NOMO-1 treated with dmso at 0.1 percent for 144 hours (cell line): ENCODE measurements at regions not wholly inside any gene's neighbourhood (a gene's known extent, or its start where the extent isn't known, plus 50 kb on each side); places are given as distances from the start of the nearest gene placed in this dataset.
"Not testable (repeated sequence)": the region's sequence is repeated elsewhere in the genome, so short reads cannot be mapped to it uniquely, and the experiment has no call there.

Experiments
- DNase-seq: peaks from one replicate; lab custom pipeline; 2025; ENCODE audit not compliant: unreplicated experiment; lab: John Stamatoyannopoulos, UW

DNA sequence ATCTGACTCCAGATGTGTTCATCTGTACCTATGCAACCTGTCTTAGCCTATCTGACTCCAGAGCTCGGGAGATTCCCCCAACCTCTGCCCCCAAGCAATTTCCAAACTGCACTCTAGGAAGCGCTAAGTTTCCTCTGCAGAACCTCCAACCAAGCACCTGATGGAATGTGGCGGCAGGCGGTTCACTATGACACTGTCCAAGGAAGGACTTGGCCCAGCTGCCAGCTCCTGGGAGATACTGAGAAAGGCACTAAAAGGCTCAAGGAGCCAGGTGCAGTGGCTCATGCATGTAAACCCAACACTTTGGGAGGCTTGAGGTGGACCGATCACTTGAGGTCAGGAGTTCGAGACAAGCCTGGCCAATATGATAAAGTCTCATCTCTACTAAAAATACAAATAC is 244.0 kb downstream of the BCL11B start:
- DNase-seq = no peak

DNA sequence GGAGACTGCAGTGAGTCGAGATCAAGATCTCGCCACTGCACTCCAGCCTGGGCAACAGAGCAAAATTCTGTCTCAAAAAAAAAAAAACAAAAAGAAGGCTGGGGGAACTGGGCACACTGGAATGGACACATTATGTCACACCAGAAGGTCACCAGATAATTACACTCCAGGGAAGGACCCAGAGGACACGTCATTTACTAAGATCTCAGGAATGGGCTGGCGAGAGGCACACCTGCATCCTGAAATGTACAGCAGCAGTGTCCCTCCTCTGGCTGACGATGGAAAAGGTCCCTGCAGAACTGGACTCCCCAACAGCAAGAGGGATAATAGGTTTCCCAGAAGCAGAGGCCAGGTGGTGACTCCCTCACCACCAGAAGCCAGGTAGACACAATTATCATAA is 243.5 kb downstream of the BCL11B start:
- DNase-seq = no peak

DNA sequence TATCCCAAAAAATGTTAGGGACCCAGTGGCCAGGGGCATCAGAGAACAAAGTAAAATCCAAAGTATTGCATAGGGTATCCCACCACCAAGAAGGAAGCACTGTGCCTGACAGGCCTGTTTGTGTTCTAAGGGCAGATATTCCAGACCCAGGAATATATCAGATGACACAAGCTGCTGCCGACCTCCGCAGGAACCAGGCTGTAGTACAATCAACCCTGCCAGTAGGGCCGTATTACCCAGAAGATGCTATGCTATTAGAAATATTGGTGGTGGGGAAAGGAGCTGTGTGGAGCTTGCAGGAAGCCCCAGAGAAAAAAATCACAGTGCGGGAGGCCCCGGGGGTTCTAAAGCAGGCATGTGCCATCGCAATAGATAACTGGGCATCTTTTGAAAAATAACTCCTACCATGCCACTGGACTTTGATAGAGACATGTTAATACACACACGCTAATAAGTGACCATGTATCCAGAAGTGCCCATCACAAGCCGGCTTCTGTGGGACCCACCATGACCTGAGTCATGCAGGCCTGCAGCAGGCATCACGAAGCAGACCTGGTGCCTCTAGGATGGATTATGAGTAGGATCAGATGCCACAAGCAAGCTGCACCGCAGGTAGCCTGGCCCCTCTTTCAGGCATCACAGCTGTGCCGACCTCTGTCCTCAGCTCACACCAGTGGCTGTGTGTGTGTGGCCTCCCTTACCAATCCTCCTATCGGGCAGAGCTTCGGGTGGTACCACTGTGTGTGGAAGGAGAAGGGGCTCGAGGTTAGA is 242.7 kb downstream of the BCL11B start:
- DNase-seq = no peak

DNA sequence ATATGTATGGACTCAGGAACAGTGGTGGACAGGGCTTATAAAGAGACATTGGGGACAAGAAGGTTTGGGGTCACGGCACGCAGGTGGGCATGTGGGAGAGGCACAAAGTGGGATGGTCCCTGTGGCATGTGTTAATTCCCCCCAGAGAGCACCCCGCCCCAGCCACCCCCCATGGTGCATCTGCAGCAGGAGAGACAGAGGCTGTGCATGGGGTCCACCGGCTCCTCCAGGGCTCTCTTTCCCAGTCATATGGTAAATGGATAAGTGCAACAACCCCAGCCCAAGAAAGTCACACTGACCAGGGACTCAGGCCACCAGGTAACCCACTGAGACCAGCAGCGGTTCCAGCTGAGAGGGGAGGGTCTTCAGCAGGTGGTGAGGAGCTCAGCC is 242.1 kb downstream of the BCL11B start:
- no peak for DNase-seq

DNA sequence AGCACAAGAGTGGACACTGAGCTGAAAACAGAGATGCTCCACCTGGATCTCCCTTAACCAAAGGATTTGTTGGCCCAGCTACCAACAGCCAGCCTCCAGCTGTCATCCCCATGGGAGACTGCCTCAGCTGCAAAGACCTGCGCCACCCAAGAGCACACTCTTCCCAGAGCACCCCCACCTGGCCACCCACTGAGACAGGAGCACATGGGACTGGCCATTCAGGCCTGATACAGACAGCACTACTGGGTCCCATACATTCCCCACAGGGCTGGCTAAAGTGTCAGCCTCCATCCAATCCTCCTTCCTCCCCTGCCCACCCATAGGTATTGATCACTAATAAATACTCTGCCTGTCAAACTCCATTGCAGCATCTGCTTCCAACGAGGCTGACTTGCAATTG is 241.5 kb downstream of the BCL11B start:
- no peak for DNase-seq

DNA sequence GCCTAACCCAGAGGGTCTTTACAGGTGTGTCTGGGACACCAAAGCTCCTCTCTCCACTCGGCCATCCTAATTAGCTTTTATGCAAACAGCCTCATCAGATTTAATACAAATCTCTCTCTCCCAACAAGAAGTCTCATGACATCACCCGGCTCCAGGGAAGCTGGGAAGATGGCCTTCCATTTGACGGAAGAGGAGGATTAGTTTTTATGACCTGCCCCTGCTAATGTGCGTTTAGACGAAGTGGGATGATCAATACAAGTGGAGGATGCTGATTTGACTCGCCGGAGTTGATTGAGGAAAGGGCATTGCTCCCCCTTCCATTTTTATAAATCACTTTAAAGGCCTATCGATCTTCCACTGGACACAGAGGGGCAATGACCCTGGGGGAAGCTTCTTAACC is 239.2 kb downstream of the BCL11B start:
- no peak for DNase-seq

DNA sequence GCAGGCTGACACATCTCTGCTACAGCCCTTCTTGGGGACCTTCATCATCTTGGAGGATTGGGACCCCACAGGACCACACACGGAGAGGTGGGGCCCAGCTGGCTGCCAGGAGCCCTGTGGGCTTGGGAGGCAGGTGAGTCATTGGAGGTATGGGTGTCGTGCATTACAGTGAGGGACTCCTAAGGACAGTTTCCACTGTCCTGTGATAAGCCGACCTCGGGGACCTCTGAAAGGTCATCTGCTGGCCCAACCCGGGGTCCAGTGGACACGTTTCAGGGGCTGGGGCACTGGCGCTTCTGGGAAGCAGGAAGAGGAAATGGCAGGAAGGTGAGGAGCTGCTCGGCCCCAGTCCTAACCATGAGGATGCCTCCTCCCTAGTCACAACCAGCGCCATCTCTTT is 238.0 kb downstream of the BCL11B start:
- no peak for DNase-seq

DNA sequence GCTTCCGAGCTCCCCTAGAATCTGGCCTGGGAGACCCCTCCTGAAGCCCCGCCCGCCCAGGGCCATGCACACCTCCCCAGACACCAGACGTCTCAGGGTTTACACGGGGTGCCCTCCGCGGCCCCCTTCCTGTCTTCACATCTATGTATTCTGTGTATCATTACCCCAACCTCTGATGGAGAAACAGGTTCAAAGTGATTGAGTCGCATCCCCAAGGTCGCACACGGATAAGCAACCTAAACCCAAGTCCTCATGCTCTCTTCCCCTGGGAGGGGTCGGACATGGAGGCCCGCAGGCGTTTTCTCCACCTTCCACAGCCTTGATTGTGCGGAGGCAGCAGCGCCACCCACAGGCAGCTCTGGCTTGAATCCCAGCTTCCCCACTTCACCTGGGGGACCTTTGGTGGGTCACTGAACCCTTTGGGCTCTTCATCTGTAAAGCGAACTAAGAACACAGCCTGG is 237.3 kb downstream of the BCL11B start:
- no peak for DNase-seq

DNA sequence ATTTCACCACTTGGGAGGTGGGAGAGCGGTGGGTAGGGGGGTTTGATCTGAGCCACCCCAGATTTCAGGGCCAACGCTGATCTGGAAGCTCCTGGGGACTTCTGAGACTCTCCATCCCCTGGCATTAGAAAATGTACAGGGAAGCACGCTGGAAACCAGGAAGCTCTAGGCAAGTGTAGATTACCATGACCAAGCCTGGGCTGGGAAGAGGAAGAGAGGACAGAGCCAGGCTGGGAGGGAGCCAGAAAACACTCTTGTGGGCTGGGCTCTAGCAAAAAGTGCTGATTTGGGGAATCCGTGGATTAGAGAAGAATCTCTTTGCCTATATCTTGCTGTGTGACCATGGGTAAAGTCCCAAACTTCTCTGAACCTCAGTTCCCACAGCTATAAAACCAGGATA is 236.7 kb downstream of the BCL11B start:
- peak; percentile 60 for DNase-seq

DNA sequence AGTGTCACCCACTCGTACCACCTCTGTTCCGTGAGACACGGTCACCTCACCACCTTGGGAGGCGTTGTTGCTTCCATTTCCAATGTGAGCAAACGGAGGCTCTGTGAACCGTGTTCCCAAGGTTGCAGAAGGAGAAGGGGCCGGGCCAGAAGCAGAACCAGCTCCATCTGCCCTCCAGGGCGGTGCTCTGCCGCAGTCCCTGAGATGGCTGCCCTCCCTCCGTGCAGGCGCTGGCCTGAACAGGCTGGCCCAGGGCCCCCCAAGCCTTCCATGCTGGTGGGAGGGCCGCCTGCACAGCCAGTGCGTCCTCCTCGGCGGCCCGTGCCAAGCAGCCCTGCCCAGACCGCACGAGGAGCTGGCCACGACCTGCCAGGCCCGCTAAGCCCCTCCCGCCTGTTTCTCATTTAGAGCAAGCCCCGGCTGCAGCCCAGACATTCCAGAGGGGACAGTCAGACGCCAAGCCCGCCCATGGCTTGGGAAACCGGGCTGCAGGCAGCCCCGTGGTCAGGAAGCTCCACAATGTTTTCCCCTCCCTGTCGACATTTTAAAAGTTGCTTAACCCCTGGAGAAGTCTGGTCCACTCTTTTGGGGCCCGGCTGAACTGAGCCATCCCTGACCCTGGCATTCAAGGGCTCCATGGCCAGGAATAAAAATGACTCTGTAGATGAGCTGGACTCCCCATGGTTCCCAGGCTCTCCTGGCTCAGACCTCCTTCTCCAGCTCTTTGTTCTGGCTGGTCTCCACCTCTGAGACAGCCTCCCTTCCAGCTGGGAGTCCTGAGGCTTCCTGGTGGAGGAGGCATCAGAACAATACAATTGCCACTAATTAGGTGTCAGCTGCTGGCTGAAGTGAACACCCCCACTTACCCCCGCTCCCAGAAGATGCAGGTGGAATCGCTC is 236.0 kb downstream of the BCL11B start:
- no peak for DNase-seq

DNA sequence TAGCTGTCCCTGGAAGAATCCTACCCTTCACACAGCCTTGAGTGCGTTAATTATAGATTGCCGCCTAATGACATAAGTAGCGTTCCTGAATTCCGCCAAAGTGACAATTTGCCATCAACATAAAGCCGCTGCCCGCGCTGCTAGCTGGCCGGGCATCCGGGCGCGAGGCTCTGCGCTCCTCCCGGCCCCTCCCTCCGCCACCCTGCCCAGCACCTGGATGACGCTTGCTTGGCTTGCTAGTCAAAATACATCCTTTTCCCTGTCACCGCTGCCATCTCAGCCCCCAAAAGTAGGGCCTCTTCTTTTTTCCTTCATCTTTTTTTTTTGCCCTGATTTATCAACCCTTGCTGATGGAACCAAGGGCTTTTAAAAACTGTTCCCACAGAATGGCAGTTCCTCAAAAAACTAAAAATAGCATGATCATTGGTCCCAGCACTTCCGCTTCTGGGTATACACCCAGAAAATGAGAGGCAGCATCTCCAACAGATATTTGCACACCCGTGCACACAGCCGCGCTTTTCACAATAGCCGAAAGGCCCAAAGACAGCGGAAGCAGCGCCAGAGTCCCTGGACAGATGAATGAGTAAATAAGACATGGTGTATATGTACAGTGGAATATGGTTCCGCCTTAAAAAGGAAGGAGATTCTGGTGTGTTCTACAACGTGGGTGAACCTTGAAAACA is 235.2 kb downstream of the BCL11B start:
- DNase-seq = peak; percentile 75

DNA sequence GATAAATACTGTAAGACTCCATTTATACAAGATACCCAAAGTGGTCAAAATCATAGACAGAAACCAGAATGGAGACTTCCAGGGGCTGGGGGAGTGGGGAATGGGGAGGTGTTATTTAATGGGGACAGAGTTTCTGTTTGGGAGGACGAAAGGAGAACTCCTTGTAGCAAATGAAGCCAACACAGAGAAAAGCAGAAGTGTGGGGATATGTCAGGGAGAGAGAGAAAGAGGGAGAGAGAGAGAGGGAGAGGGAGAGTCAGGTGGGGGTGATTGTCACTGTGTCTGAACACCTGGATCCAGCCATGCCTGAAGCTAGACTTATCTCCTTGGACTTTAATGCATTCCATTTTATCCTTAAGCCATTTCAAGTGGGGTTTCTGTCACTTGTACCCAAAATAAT is 234.7 kb downstream of the BCL11B start:
- not testable (repeated sequence) for DNase-seq

DNA sequence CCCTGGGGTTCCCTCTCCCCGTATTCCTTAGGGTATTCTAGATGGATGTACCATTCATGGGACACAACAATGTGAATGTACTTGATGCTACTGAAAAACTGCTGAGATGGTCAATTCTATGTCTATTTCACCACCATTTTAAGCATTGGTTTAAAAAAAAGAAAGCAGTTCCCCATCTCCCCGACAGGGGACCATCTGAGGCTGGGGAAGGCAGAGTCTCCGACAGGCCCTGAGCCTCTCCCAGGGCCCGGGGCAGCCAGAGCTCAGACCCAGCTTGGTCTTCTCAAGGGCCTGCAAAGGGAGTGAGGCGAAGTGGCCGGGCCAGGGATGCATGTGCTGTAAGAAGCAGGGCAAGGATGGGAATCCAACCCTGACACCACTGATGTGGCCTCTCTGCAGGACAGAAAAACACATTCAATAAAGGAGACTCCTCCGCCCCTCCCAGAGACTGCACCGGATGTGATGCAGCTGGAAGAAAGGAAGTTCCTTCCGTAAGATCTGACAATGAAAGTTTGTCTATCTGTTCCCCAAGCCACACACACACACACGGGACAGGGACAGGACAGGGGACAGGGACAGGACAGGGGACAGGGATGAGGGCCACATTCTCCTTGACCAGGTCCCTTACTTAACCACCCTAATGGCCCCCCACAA is 234.1 kb downstream of the BCL11B start:
- DNase-seq = no peak

DNA sequence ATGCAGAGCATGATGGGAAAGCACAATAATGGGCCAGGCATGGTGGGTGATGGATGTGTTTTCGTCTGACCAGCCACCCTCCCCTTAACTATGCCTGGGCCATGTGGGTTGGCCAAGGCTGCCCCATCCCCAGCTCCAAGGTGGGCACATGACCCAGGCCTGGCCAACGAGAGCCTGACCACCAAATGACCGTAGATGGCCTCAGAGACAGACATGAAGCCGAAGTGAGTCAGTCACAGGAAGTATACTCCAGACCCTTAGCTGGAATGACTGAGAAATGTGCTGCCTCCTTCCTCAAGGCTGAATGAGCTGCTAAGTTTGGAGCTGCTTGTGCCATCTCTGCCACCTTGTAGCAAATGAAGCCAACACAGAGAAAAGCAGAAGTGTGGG is 233.6 kb downstream of the BCL11B start:
- DNase-seq = no peak

DNA sequence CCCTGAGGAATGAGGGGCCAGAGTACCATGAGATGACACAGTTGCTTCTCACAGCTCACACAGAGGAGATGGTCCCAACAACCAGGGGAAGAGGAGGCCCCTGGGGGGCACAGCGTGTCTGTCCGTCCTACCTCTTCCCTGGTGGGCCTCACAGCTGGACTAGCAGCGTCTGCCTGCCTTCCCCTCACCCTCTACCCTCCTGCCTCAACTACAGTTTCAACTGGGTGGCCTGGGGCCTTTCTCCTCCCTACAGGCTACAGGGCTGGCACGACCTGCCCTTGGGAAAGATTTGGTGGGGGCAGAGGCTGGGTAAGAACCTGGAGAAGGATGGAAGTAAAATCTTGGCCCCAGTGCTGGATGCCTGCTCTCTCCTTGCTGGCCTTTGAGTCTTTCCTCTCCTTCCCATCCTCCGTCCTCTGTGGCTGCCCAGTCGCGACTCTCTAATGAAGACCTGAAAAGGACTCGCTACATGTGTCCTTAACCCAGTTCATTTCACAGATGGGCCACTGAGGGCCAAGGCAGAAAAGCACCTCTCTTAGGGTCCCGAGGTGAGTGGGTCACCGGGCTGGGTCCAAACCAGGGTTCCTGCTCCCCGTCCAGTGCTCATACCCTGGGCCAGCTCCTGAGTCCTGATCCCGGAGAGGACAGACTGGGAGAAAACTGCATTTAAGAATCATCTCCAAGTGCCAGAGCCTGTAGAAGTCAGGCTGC is 232.5 kb downstream of the BCL11B start:
- DNase-seq = no peak

DNA sequence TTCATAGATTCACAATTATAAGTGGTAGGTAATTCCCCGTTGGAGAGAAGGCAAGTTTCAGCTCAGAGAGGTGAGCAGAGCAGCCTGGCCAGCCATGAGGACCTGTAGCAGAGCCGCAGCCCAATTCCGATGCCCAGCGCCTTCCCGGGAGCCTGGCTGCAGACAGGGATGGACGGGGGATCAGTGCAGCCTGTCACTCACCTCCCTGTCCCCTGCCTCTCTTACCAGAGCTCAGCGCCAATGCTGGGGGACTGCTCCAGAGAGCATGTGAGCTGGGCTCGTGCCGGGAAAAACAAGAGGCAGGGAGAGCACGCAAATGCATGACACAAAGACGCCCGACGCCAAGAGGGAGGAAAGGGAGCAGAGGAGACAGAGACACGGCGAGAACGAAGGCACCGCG is 231.9 kb downstream of the BCL11B start:
- DNase-seq = no peak

DNA sequence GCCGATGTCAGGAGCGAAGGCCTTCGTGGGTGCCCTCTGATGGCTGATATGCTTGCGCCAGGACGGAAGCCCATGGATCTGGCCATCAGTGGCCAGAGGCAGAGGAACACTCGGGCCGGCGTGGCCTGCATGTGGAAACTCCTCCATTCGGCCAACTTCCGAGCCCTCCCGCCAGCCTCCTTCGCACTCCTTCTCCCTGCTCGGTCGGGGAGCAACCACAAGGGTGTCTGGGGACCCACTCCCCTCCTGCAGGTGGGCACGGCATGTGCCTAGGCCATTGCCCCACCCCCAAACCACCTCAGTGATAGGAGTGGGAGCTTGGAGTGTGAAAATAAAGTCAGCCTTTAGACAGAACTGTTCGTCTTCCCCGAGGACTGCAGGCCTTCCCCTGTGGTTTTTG is 231.3 kb downstream of the BCL11B start:
- DNase-seq = no peak

DNA sequence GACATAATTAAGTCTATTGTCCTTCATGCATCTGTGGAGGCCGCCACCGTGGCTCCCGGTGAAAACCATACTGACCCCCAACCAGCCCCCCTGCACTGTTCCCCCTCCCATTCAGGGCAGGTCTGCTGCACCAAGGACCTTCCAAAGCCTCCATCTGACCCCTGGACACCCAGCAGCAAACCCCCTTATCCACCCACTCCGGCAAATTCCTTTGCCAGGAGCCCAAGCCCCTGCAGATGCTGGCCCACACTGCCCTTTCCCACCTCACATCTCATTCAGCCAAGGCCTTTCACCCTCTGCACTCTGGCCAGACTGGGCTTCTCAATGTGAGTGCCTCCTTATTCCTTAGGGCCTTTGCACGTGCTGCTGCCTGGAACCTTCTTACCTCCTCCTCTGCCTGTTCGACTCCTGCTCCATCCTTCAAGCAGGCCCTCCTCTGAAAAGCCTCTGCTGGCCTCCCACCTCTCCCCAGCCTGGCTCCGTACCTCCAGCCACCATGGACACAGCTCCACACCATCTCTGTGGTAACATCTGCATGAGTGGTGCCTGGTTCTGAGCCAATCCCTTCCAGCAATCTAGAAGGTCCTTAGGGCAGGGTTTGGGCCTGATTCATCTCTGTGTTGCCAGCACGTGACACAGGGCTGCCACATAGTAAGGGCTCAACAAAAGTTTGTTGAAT is 230.7 kb downstream of the BCL11B start:
- DNase-seq = no peak

DNA sequence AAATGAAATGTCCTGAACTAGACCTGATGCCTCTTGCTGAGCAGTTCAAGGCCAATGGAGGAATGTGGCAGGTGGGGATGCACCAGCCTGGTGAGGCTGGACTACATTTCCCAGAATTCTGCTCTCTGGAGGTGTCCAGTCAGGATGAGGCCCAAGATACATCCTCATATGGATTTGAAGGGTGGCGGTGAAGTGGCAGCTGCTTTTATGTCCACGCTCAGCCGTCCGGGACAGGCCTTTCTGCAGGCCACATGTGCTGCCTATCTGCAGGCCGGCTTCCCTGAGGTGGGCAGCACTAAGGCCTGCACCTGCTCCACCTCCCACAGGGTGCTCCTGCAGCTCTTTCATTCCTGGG is 230.2 kb downstream of the BCL11B start:
- no peak for DNase-seq
